ENCODE measurements at regions not wholly inside any gene's neighbourhood (a gene's known extent, or its start where the extent isn't known, plus 50 kb on each side); places are given as distances from the start of the nearest gene placed in this dataset.
"Not testable (repeated sequence)": the region's sequence is repeated elsewhere in the genome, so short reads cannot be mapped to it uniquely, and the experiment has no call there.

- not testable (repeated sequence) for TF ChIP-seq CTCF, POLR2AphosphoS5 (IDR thresholded peaks at IDR 0.05)
Observed at GRCh38 chr2:89936011-89936410, 1244.5 kb downstream of the RPIA start.

Measured in stomach (tissue), 4 donors.